Effector memory CD4-positive, alpha-beta T cell (primary cell): ENCODE measurements at regions not wholly inside any gene's neighbourhood (a gene's known extent, or its start where the extent isn't known, plus 50 kb on each side); places are given as distances from the start of the nearest gene placed in this dataset.

Experiments
- DNase-seq, 3 donors: peaks; one replicate each; pipeline ENCODE4 v3.0.0-alpha.2; 2020
- H3K27ac ChIP-seq: 2 replicates; pipeline ENCODE4 v1.7.0; 2013; ENCODE audit warnings: mild to moderate bottlenecking, low read length, moderate library complexity; ENCODE audit not compliant: insufficient read depth, poor library complexity, severe bottlenecking
- H3K27me3 ChIP-seq: replicated peaks from 2 replicates; pipeline ENCODE4 v1.7.0; 2013; ENCODE audit warnings: mild to moderate bottlenecking, low read length; ENCODE audit not compliant: insufficient read depth, control insufficient read depth, poor library complexity, severe bottlenecking
- H3K36me3 ChIP-seq: 2 replicates; pipeline ENCODE4 v1.7.0; 2013; ENCODE audit warnings: mild to moderate bottlenecking, low read length, moderate library complexity; ENCODE audit not compliant: control insufficient read depth, insufficient read depth
- H3K4me1 ChIP-seq: 2 replicates; pipeline ENCODE4 v1.7.0; 2013; ENCODE audit warnings: low read length, mild to moderate bottlenecking; ENCODE audit not compliant: control insufficient read depth, insufficient read depth, poor library complexity, severe bottlenecking
- H3K4me3 ChIP-seq: 2 replicates; pipeline ENCODE4 v1.7.0; 2013; ENCODE audit warnings: low read length, low read depth, mild to moderate bottlenecking; ENCODE audit not compliant: insufficient read depth, poor library complexity, severe bottlenecking
- H3K9me3 ChIP-seq: 2 replicates; pipeline ENCODE4 v1.7.0; 2013; ENCODE audit warnings: mild to moderate bottlenecking, low read length, moderate library complexity; ENCODE audit not compliant: control insufficient read depth

GRCh38 chr7:12889391-12889790 lies 202.0 kb downstream of the ARL4A start:
- H3K27ac ChIP-seq: no peak overlapping the region
- no peaks in the 10 kb centered on the region for H3K4me1 ChIP-seq
- no peak for DNase-seq
- no peaks in the 10 kb centered on the region for H3K27me3 ChIP-seq
- H3K9me3 ChIP-seq: no peaks in the 10 kb centered on the region
- H3K36me3 ChIP-seq: no peaks in the 10 kb centered on the region
- no peak overlapping the region for H3K4me3 ChIP-seq

GRCh38 chr7:12890586-12890985 lies 203.2 kb downstream of the ARL4A start:
- no peaks in the 10 kb centered on the region for H3K36me3 ChIP-seq

GRCh38 chr7:12893292-12893691 lies 205.9 kb downstream of the ARL4A start:
- H3K36me3 ChIP-seq: no peaks in the 10 kb centered on the region
- no peaks in the 10 kb centered on the region for H3K4me1 ChIP-seq
- no peaks in the 10 kb centered on the region for H3K27me3 ChIP-seq
- no peak overlapping the region for H3K4me3 ChIP-seq
- H3K27ac ChIP-seq: no peak overlapping the region
- no peaks in the 10 kb centered on the region for H3K9me3 ChIP-seq
- DNase-seq: no peak

More at GRCh38 chr7:12890586-12890985, 203.2 kb downstream of the ARL4A start:
- no peak for DNase-seq
- Histone ChIP-seq H3K4me1 (no peaks in the 10 kb centered on the region), H3K4me3 (no peak overlapping the region), H3K27me3 (no peaks in the 10 kb centered on the region), H3K27ac (no peak overlapping the region), H3K9me3 (no peaks in the 10 kb centered on the region)

GRCh38 chr7:12895296-12895695 lies 207.9 kb downstream of the ARL4A start:
- H3K36me3 ChIP-seq: no peaks in the 10 kb centered on the region
- H3K4me1 ChIP-seq: no peaks in the 10 kb centered on the region
- H3K4me3 ChIP-seq: no peak overlapping the region
- DNase-seq: no peak
- no peak overlapping the region for H3K27ac ChIP-seq
- H3K9me3 ChIP-seq: no peaks in the 10 kb centered on the region
- H3K27me3 ChIP-seq: no peaks in the 10 kb centered on the region

GRCh38 chr7:12896316-12896715 lies 208.9 kb downstream of the ARL4A start:
- no peaks in the 10 kb centered on the region for H3K27me3 ChIP-seq

GRCh38 chr7:12898004-12898403 lies 210.6 kb downstream of the ARL4A start:
- Histone ChIP-seq H3K4me1 (no peaks in the 10 kb centered on the region), H3K36me3 (no peaks in the 10 kb centered on the region), H3K9me3 (no peaks in the 10 kb centered on the region), H3K27ac (no peak overlapping the region), H3K27me3 (no peaks in the 10 kb centered on the region), H3K4me3 (no peak overlapping the region)
- DNase-seq: no peak

More at GRCh38 chr7:12896316-12896715, 208.9 kb downstream of the ARL4A start:
- H3K36me3 ChIP-seq: no peaks in the 10 kb centered on the region
- H3K9me3 ChIP-seq: no peaks in the 10 kb centered on the region
- H3K27ac ChIP-seq: no peak overlapping the region
- no peak for DNase-seq
- H3K4me3 ChIP-seq: no peak overlapping the region
- no peaks in the 10 kb centered on the region for H3K4me1 ChIP-seq

GRCh38 chr7:12898620-12899019 lies 211.2 kb downstream of the ARL4A start:
- Histone ChIP-seq H3K9me3 (no peaks in the 10 kb centered on the region), H3K4me1 (no peaks in the 10 kb centered on the region), H3K27ac (no peak overlapping the region), H3K27me3 (peaks cover 2% of the 10 kb centered on the region), H3K4me3 (no peak overlapping the region), H3K36me3 (no peaks in the 10 kb centered on the region)
- no peak for DNase-seq

GRCh38 chr7:12905671-12906070 lies 218.2 kb downstream of the ARL4A start:
- no peak overlapping the region for H3K27ac ChIP-seq
- H3K27me3 ChIP-seq: peaks cover 4% of the 10 kb centered on the region
- no peak overlapping the region for H3K4me3 ChIP-seq
- no peaks in the 10 kb centered on the region for H3K36me3 ChIP-seq
- H3K4me1 ChIP-seq: no peaks in the 10 kb centered on the region
- H3K9me3 ChIP-seq: no peaks in the 10 kb centered on the region
- DNase-seq: no peak

GRCh38 chr7:12907774-12908173 lies 220.3 kb downstream of the ARL4A start:
- no peaks in the 10 kb centered on the region for H3K9me3 ChIP-seq
- H3K4me3 ChIP-seq: no peak overlapping the region
- H3K27me3 ChIP-seq: peaks cover 4% of the 10 kb centered on the region
- H3K27ac ChIP-seq: no peak overlapping the region
- DNase-seq: no peak
- no peaks in the 10 kb centered on the region for H3K36me3 ChIP-seq
- no peaks in the 10 kb centered on the region for H3K4me1 ChIP-seq

- Histone ChIP-seq H3K4me3 (no peak overlapping the region), H3K9me3 (no peaks in the 10 kb centered on the region), H3K27ac (no peak overlapping the region), H3K4me1 (no peaks in the 10 kb centered on the region), H3K27me3 (no peaks in the 10 kb centered on the region), H3K36me3 (no peaks in the 10 kb centered on the region)
- no peak for DNase-seq
Observed at GRCh38 chr7:12909483-12909882, 222.1 kb downstream of the ARL4A start.

- no peaks in the 10 kb centered on the region for H3K36me3 ChIP-seq
- no peaks in the 10 kb centered on the region for H3K9me3 ChIP-seq
- H3K27ac ChIP-seq: no peak overlapping the region
- H3K27me3 ChIP-seq: no peaks in the 10 kb centered on the region
- no peak for DNase-seq
- H3K4me3 ChIP-seq: no peak overlapping the region
- no peaks in the 10 kb centered on the region for H3K4me1 ChIP-seq
Observed at GRCh38 chr7:12911053-12911452, 223.6 kb downstream of the ARL4A start.
